ENCODE measurements at regions not wholly inside any gene's neighbourhood (a gene's known extent, or its start where the extent isn't known, plus 50 kb on each side); places are given as distances from the start of the nearest gene placed in this dataset.

DNA sequence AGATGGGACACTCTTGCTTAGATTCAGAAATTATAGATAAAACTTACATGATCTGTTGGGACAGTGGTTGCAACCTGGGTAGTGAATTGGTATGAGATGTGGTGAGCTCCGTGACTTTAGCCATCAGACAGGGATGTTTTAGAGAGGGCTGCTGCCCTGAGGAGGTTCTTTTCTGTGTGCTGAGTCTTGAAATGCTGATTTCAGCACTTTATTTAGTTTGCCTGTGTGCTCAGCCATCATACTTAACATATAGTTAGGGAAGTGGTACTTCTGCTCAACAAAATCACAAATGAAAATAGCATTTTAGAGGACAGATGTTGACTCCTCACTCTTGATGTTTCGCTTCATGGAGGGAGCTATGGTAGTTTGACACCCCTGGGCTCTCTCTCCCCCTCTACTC is 95.9 kb upstream of the CDH13 start:
- no peak for DNase-seq (ENCODE audit: low spot score, unreplicated experiment)
- Mint-ChIP-seq H3K36me3 (ENCODE audit: insufficient read depth) (no peaks in the 10 kb centered on the region), H3K27ac (no peak overlapping the region), H3K27me3 (no peaks in the 10 kb centered on the region), H3K4me1 (ENCODE audit: low read depth) (peaks cover 2% of the 10 kb centered on the region), H3K9me3 (ENCODE audit: low read depth) (peaks cover 2% of the 10 kb centered on the region), H3K4me3 (ENCODE audit: low read depth) (no peak overlapping the region)
- TF ChIP-seq, protein P1, sequence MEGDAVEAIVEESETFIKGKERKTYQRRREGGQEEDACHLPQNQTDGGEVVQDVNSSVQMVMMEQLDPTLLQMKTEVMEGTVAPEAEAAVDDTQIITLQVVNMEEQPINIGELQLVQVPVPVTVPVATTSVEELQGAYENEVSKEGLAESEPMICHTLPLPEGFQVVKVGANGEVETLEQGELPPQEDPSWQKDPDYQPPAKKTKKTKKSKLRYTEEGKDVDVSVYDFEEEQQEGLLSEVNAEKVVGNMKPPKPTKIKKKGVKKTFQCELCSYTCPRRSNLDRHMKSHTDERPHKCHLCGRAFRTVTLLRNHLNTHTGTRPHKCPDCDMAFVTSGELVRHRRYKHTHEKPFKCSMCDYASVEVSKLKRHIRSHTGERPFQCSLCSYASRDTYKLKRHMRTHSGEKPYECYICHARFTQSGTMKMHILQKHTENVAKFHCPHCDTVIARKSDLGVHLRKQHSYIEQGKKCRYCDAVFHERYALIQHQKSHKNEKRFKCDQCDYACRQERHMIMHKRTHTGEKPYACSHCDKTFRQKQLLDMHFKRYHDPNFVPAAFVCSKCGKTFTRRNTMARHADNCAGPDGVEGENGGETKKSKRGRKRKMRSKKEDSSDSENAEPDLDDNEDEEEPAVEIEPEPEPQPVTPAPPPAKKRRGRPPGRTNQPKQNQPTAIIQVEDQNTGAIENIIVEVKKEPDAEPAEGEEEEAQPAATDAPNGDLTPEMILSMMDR (IDR thresholded peaks at IDR 0.05; ENCODE audit: unreplicated experiment) = no peak

DNA sequence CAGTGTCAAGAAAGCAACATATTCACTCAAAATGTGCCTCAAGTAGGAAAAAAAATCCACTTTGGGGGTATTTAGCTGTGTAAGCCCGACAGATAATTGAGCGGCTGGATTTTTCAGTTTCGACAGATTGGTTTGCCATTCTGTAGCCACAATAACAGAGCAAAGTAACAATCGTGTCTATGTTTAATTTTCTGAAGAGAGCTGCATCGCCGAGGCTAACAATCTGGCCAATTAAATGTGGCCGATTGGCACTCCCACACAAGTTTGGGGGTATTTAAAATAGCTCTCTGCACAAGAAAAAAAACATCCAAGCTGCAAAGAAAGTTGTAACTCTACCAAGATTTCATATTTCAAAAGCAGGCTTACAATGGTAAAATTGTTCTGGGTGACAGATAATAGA is 99.7 kb upstream of the CDH13 start:
- Mint-ChIP-seq H3K36me3 (ENCODE audit: insufficient read depth) (no peaks in the 10 kb centered on the region), H3K9me3 (ENCODE audit: low read depth) (peaks cover 2% of the 10 kb centered on the region), H3K4me1 (ENCODE audit: low read depth) (no peaks in the 10 kb centered on the region), H3K4me3 (ENCODE audit: low read depth) (no peak overlapping the region), H3K27ac (no peak overlapping the region), H3K27me3 (no peaks in the 10 kb centered on the region)
- TF ChIP-seq, protein P1 (IDR thresholded peaks at IDR 0.05; ENCODE audit: unreplicated experiment) = no peak
- DNase-seq (ENCODE audit: low spot score, unreplicated experiment) = no peak

DNA sequence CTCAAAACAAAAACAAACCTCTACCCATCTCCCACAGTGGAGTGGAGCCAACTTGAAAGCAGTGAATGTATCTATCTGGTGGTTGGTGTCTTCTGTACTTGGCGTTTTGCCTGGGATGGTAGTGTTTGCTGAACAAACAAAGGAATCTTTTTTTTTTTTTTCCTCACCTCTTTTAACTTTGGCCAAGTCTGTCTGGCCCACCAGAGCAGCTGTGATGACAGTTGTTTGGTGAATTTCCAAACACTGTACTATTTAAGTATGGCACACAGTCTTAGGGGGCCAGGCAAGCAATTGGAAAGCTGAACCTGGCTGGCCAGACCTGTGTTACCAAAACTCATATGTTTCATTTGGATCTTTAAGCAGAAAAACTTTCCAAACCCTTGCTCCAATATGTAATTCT is 101.8 kb upstream of the CDH13 start:
- no peak overlapping the region for H3K27ac Mint-ChIP-seq
- H3K4me1 Mint-ChIP-seq (ENCODE audit: low read depth) = no peaks in the 10 kb centered on the region
- no peak overlapping the region for H3K4me3 Mint-ChIP-seq (ENCODE audit: low read depth)
- no peak for DNase-seq (ENCODE audit: low spot score, unreplicated experiment)
- TF ChIP-seq, protein P1 (IDR thresholded peaks at IDR 0.05; ENCODE audit: unreplicated experiment) = no peak
- no peaks in the 10 kb centered on the region for H3K36me3 Mint-ChIP-seq (ENCODE audit: insufficient read depth)
- H3K27me3 Mint-ChIP-seq = no peaks in the 10 kb centered on the region
- peaks cover 2% of the 10 kb centered on the region for H3K9me3 Mint-ChIP-seq (ENCODE audit: low read depth)

DNA sequence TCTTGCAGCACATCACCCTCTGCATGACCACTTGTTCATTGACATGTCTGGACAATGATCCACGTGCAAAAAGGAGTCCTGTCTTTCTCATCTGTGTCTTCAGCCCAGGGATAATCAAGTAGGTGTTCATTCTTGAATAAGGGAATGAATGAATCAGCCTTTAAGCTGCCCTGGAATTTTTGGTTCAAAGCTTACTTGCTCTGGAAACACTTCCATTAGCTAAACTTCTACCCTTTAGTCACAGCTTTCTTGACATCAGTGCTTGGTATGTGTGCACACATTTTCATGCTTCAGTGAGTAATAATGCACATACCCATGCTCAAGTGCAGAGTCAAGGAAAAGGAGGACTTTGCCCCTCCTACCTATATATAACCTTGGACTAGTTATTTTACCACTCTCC is 103.0 kb upstream of the CDH13 start:
- no peak for DNase-seq (ENCODE audit: low spot score, unreplicated experiment)
- Mint-ChIP-seq H3K4me1 (ENCODE audit: low read depth) (no peaks in the 10 kb centered on the region), H3K27me3 (no peaks in the 10 kb centered on the region), H3K36me3 (ENCODE audit: insufficient read depth) (no peaks in the 10 kb centered on the region), H3K27ac (no peak overlapping the region), H3K9me3 (ENCODE audit: low read depth) (peaks cover 2% of the 10 kb centered on the region), H3K4me3 (ENCODE audit: low read depth) (no peak overlapping the region)
- TF ChIP-seq, protein P1 (IDR thresholded peaks at IDR 0.05; ENCODE audit: unreplicated experiment) = no peak

DNA sequence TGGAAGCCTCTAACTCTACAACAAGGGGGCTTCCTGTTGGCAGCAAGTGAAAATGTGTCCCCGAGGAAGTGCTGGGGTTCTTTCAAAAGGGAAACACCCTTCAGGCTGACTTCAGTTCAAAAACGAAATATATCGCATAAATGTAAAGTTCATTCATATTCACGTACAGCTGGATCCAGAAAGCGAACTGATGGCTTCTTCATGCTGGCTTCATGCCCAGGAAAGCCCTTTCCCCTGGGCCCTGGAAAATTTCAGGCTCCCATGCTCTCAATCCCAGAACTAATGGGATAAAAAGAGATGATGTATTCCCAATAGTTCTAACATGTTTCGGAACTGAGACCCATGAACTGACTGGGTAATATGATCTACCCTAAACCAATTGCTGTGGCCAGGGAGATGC is 104.7 kb upstream of the CDH13 start:
- no peak for DNase-seq (ENCODE audit: low spot score, unreplicated experiment)
- Mint-ChIP-seq H3K4me3 (ENCODE audit: low read depth) (no peak overlapping the region), H3K36me3 (ENCODE audit: insufficient read depth) (no peaks in the 10 kb centered on the region), H3K27ac (no peak overlapping the region), H3K9me3 (ENCODE audit: low read depth) (no peaks in the 10 kb centered on the region), H3K4me1 (ENCODE audit: low read depth) (no peaks in the 10 kb centered on the region), H3K27me3 (peaks cover 7% of the 10 kb centered on the region)
- TF ChIP-seq, protein P1 (IDR thresholded peaks at IDR 0.05; ENCODE audit: unreplicated experiment) = no peak

Data from progenitor cell of endocrine pancreas (in vitro differentiated cells).